GM12878 (cell line): ENCODE measurements at regions not wholly inside any gene's neighbourhood (a gene's known extent, or its start where the extent isn't known, plus 50 kb on each side); places are given as distances from the start of the nearest gene placed in this dataset.

ENCODE experiments used
- ATAC-seq: fragments of 200-7000 bp; cut with Tn5 transposase; 3 replicates; pipeline ENCODE4 v1.9.1; 2020; ENCODE audit warnings: mild to moderate bottlenecking, moderate library complexity
- BruUV-seq: library from RNA; stranded (reverse); fragments of 400-500 nt; replicated peaks from 2 replicates; lab custom pipeline; 2021; lab: Mats Ljungman, UMichigan
- CTCF ChIA-PET: fragments of 300-600 bp; sonication (Branson Sonifier 250); formaldehyde crosslinking; extraction: SDS; loops from one replicate; lab custom pipeline; 2021; ENCODE audit warnings: inconsistent platforms; lab: Yijun Ruan, JAX
- POLR2A ChIA-PET: fragments of 350-600 bp; formaldehyde crosslinking; extraction: SDS; loops from one replicate; lab custom pipeline; 2021; ENCODE audit warnings: inconsistent platforms; lab: Charles Lee
- RAD21 ChIA-PET: fragments of 300-600 bp; sonication (Branson Sonifier 250); formaldehyde crosslinking; loops from one replicate; lab custom pipeline; 2023; ENCODE audit warnings: antibody characterized with exemption; ENCODE audit not compliant: unreplicated experiment; lab: Charles Lee
- SMC1A ChIA-PET: fragments of 300-600 bp; sonication (Branson Sonifier 250); formaldehyde crosslinking; loops from one replicate; lab custom pipeline; 2023; ENCODE audit not compliant: unreplicated experiment, uncharacterized antibody; lab: Charles Lee
- DNase-seq: peaks from one replicate; pipeline ENCODE4 v3.0.0-alpha.2; 2011; ENCODE audit warnings: low read depth, low spot score
- FAIRE-seq: peaks from 3 replicates; lab custom pipeline; 2011; peaks lifted over from hg19 to GRCh38; lab: Jason Lieb, UNC
- H2AFZ ChIP-seq: 2 replicates; pipeline ENCODE4 v1.6.0; 2011; ENCODE audit warnings: low read depth, low read length, control low read depth; ENCODE audit not compliant: control insufficient read depth
- H3K27ac ChIP-seq: 2 replicates; pipeline ENCODE4 v1.5.1; 2011; ENCODE audit warnings: control low read depth; ENCODE audit not compliant: control insufficient read depth, insufficient read depth
- H3K27me3 ChIP-seq, 2 experiments: replicated peaks in 1 of 2; 2 replicates each; pipeline versions ENCODE4 v1.6.0 to v1.6.1; 2011; ENCODE audit warnings: low read length in 1 of 2; ENCODE audit not compliant: control insufficient read depth in 2 of 2, insufficient read depth in 2 of 2
- H3K36me3 ChIP-seq, 2 experiments: 2 replicates each; pipeline ENCODE4 v1.5.1; 2011; ENCODE audit warnings: low read length in 1 of 2; ENCODE audit not compliant: control insufficient read depth in 2 of 2, insufficient read depth in 2 of 2
- H3K4me1 ChIP-seq: 2 replicates; pipeline ENCODE4 v1.6.1; 2011; ENCODE audit warnings: mild to moderate bottlenecking, low read length, moderate library complexity, mixed read lengths; ENCODE audit not compliant: control insufficient read depth, insufficient read depth
- H3K4me2 ChIP-seq: 2 replicates; pipeline ENCODE4 v1.6.0; 2011; ENCODE audit warnings: control low read depth; ENCODE audit not compliant: control insufficient read depth, insufficient read depth
- H3K4me3 ChIP-seq: fragments of 200-600 bp; sonication (generic); 2 replicates; pipeline ENCODE4 v1.5.1; 2016
- H3K79me2 ChIP-seq: 2 replicates; pipeline ENCODE4 v1.6.0; 2011; ENCODE audit warnings: low read length; ENCODE audit not compliant: control insufficient read depth, insufficient read depth
- H3K9ac ChIP-seq: 2 replicates; pipeline ENCODE4 v1.8.0; 2011; ENCODE audit warnings: low read length, control low read depth, mixed read lengths; ENCODE audit not compliant: control insufficient read depth, insufficient read depth
- H3K9me3 ChIP-seq: replicated peaks from 3 replicates; pipeline ENCODE4 v1.5.1; 2011; ENCODE audit warnings: mild to moderate bottlenecking, low read length; ENCODE audit not compliant: control insufficient read depth, insufficient read depth
- H4K20me1 ChIP-seq: 2 replicates; pipeline ENCODE4 v1.6.0; 2011; ENCODE audit not compliant: control insufficient read depth, insufficient read depth
- EED ChIP-seq: sonication (generic); IDR thresholded peaks from 2 replicates; pipeline ENCODE4 v1.6.1; 2016; ENCODE audit warnings: antibody characterized with exemption, low read depth
- EP300 ChIP-seq, 2 experiments: fragments of 150-350 bp in 1 of 2; IDR thresholded peaks; 2 replicates each; pipeline ENCODE4 v1.6.1; 2011 to 2012; ENCODE audit warnings: low read depth in 2 of 2, low read length in 2 of 2, borderline replicate concordance in 1 of 2, improper control_type of control experiment in 1 of 2, inconsistent platforms in 1 of 2; ENCODE audit not compliant: control insufficient read depth in 1 of 2
- GATAD2B ChIP-seq: fragments of 450-650 bp; conservative IDR thresholded peaks from 2 replicates; pipeline ENCODE4 v1.6.1; 2017; ENCODE audit warnings: low read depth, mild to moderate bottlenecking, moderate library complexity
- KAT2A ChIP-seq: conservative IDR thresholded peaks from 2 replicates; pipeline ENCODE4 v1.6.1; 2011; ENCODE audit warnings: low read depth, low read length; ENCODE audit not compliant: control insufficient read depth
- MTA3 ChIP-seq: IDR thresholded peaks from 2 replicates; pipeline ENCODE4 v1.6.1; 2012; ENCODE audit warnings: low read length, inconsistent platforms, borderline replicate concordance
- NFIC ChIP-seq: IDR thresholded peaks from 2 replicates; pipeline ENCODE4 v1.6.1; 2012; ENCODE audit warnings: low read depth, mild to moderate bottlenecking, inconsistent platforms, low read length, moderate library complexity
- RFX5 ChIP-seq: IDR thresholded peaks from 2 replicates; pipeline ENCODE4 v1.6.1; 2011; ENCODE audit warnings: low read depth, low read length, improper control_type of control experiment
- RUNX3 ChIP-seq: IDR thresholded peaks from 2 replicates; pipeline ENCODE4 v1.6.1; 2012; ENCODE audit warnings: low read length, inconsistent platforms
- SMC3 ChIP-seq: IDR thresholded peaks from 2 replicates; pipeline ENCODE4 v1.6.1; 2011; ENCODE audit warnings: low read length, improper control_type of control experiment, borderline replicate concordance
- SP1 ChIP-seq: IDR thresholded peaks from one replicate; pipeline ENCODE4 v1.6.1; 2011; ENCODE audit warnings: low read depth, low read length
- ZNF207 ChIP-seq: fragments of 450-650 bp; IDR thresholded peaks from 2 replicates; pipeline ENCODE4 v1.6.1; 2014; ENCODE audit warnings: antibody characterized with exemption, mild to moderate bottlenecking, borderline replicate concordance
- ZNF274 ChIP-seq: IDR thresholded peaks from one replicate; pipeline ENCODE4 v1.8.0; 2011; ENCODE audit not compliant: insufficient read length, insufficient read depth
- WGBS: methylation state at CpG from one replicate; pipeline ENCODE4 v1.1.6; 2016; ENCODE audit warnings: low lambda C conversion rate; ENCODE audit not compliant: insufficient replicate concordance, insufficient coverage; ENCODE audit errors: missing lambda C conversion rate; 5-methylcytosine and 5-hydroxymethylcytosine counted together
- in situ Hi-C: fragments of 300-500 bp; cut with MboI; formaldehyde crosslinking; loops from 9 replicates; pipeline ENCODE4 v1.14.3; 2018; ENCODE audit warnings: mixed read lengths
- intact Hi-C: fragments of 100-400 bp; cut with micrococcal nuclease; formaldehyde crosslinking; loops from one replicate; pipeline ENCODE4 v1.14.2; 2022; ENCODE audit not compliant: unreplicated experiment
- TF ChIP-seq, protein P1 (sequence below): fragments of 450-650 bp; IDR thresholded peaks from 2 replicates; pipeline ENCODE4 v1.6.1; 2016; ENCODE audit warnings: mild to moderate bottlenecking
- TF ChIP-seq, protein P2 (sequence below): IDR thresholded peaks from 2 replicates; pipeline ENCODE4 v1.6.1; 2012; ENCODE audit warnings: improper control_type of control experiment, low read depth, low read length; ENCODE audit not compliant: insufficient replicate concordance

DNA sequence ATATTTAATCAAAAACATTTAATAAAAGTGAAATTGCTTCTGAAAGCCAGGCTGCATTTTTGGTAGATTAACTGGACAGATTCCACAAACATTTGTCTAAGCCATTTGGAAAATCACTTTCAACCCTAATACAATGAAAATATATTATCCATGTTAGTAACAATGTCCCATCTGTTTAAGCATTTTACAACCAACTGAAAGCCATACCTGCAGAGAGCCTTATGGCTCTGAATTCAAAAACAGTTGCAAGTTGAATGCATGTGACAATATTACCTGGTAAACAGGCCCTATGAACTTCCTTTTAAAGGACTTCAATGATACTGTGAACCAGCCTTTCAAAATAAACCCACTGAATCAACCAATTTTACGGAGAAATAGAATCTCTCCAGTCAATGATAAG is 468.1 kb downstream of the BTG1 start:
- BruUV-seq = no TSS peak
- no peaks in the 10 kb centered on the region for H3K9me3 ChIP-seq
- no peak for TF ChIP-seq EP300 (IDR thresholded peaks at IDR 0.05; ENCODE audit: borderline replicate concordance in 1 of 2, control insufficient read depth in 1 of 2, low read depth in 2 of 2, low read length in 2 of 2)
- no peak for TF ChIP-seq MTA3
- no peak for TF ChIP-seq SP1
- no peak for TF ChIP-seq RUNX3
- no peak for TF ChIP-seq RFX5
- TF ChIP-seq KAT2A = no peak
- no peak for TF ChIP-seq NFIC
- TF ChIP-seq EED = no peak
- TF ChIP-seq ZNF207 = no peak
- no peaks in the 10 kb centered on the region for H3K79me2 ChIP-seq
- intact Hi-C loops (no loop called here), in situ Hi-C loops (no loop called here)
- H3K9ac ChIP-seq = no peak overlapping the region
- WGBS = 15% methylated on average over 1 of the region's 1 CpG
- H3K4me3 ChIP-seq = no peak overlapping the region
- H3K36me3 ChIP-seq = no peaks in the 10 kb centered on the region
- H2AFZ ChIP-seq = no peak overlapping the region
- ATAC-seq (no peak), DNase-seq (no peak), FAIRE-seq (no peak)
- no peak overlapping the region for H3K27ac ChIP-seq
- no peaks in the 10 kb centered on the region for H3K4me1 ChIP-seq
- no peaks in the 10 kb centered on the region for H3K27me3 ChIP-seq
- ChIA-PET RAD21 (no interaction called here), SMC1A (no interaction called here), CTCF (no interaction called here), POLR2A (no interaction called here)
- H4K20me1 ChIP-seq = no peaks in the 10 kb centered on the region
- no peak overlapping the region for H3K4me2 ChIP-seq

DNA sequence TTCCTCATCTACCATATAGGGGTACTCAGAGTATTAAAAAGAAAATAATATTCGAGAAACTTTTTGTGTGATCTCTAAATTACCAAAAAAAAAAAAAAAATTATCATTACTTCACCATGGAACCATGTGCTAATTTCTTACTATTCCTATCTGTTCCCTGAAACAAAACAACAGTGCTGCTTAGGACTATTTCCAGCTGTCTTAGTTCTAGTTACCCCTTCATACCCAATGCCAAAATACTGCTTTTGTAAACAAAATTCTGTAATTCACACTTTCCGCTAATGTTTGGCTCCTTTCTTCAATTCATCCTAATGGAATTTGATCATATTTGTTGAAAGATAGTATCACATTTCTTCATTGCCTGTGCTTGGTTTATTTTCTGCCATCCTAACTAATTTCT is 470.2 kb downstream of the BTG1 start:
- ChIA-PET SMC1A (no interaction called here), POLR2A (no interaction called here), RAD21 (no interaction called here), CTCF (interaction anchor here (1.0 kb wide), 1 partner anchor 15 kb away, joined by 3 read pairs; no protein-coding TSS in a partner anchor)
- DNase-seq (no peak), FAIRE-seq (no peak), ATAC-seq (no peak)
- intact Hi-C loops = no loop called here
- H4K20me1 ChIP-seq = no peaks in the 10 kb centered on the region
- no peaks in the 10 kb centered on the region for H3K4me1 ChIP-seq
- no peaks in the 10 kb centered on the region for H3K9me3 ChIP-seq
- 44% methylated on average over 2 of the region's 2 CpGs for WGBS
- H2AFZ ChIP-seq = no peak overlapping the region
- in situ Hi-C loops = no loop called here
- H3K27ac ChIP-seq = no peak overlapping the region
- no peaks in the 10 kb centered on the region for H3K36me3 ChIP-seq
- no peak overlapping the region for H3K9ac ChIP-seq
- no peaks in the 10 kb centered on the region for H3K79me2 ChIP-seq
- no TSS peak for BruUV-seq
- no peaks in the 10 kb centered on the region for H3K27me3 ChIP-seq
- H3K4me2 ChIP-seq = no peak overlapping the region
- H3K4me3 ChIP-seq = no peak overlapping the region
- TF ChIP-seq, protein P1, sequence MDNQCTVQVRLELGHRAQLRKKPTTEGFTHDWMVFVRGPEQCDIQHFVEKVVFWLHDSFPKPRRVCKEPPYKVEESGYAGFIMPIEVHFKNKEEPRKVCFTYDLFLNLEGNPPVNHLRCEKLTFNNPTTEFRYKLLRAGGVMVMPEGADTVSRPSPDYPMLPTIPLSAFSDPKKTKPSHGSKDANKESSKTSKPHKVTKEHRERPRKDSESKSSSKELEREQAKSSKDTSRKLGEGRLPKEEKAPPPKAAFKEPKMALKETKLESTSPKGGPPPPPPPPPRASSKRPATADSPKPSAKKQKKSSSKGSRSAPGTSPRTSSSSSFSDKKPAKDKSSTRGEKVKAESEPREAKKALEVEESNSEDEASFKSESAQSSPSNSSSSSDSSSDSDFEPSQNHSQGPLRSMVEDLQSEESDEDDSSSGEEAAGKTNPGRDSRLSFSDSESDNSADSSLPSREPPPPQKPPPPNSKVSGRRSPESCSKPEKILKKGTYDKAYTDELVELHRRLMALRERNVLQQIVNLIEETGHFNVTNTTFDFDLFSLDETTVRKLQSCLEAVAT = no peak
- TF ChIP-seq ZNF274 = no peak
- TF ChIP-seq GATAD2B = no peak
- no peak for TF ChIP-seq SMC3
- TF ChIP-seq, protein P2, sequence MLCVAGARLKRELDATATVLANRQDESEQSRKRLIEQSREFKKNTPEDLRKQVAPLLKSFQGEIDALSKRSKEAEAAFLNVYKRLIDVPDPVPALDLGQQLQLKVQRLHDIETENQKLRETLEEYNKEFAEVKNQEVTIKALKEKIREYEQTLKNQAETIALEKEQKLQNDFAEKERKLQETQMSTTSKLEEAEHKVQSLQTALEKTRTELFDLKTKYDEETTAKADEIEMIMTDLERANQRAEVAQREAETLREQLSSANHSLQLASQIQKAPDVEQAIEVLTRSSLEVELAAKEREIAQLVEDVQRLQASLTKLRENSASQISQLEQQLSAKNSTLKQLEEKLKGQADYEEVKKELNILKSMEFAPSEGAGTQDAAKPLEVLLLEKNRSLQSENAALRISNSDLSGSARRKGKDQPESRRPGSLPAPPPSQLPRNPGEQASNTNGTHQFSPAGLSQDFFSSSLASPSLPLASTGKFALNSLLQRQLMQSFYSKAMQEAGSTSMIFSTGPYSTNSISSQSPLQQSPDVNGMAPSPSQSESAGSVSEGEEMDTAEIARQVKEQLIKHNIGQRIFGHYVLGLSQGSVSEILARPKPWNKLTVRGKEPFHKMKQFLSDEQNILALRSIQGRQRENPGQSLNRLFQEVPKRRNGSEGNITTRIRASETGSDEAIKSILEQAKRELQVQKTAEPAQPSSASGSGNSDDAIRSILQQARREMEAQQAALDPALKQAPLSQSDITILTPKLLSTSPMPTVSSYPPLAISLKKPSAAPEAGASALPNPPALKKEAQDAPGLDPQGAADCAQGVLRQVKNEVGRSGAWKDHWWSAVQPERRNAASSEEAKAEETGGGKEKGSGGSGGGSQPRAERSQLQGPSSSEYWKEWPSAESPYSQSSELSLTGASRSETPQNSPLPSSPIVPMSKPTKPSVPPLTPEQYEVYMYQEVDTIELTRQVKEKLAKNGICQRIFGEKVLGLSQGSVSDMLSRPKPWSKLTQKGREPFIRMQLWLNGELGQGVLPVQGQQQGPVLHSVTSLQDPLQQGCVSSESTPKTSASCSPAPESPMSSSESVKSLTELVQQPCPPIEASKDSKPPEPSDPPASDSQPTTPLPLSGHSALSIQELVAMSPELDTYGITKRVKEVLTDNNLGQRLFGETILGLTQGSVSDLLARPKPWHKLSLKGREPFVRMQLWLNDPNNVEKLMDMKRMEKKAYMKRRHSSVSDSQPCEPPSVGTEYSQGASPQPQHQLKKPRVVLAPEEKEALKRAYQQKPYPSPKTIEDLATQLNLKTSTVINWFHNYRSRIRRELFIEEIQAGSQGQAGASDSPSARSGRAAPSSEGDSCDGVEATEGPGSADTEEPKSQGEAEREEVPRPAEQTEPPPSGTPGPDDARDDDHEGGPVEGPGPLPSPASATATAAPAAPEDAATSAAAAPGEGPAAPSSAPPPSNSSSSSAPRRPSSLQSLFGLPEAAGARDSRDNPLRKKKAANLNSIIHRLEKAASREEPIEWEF = no peak
